Chondrocyte (in vitro differentiated cells): ENCODE measurements at regions not wholly inside any gene's neighbourhood (a gene's known extent, or its start where the extent isn't known, plus 50 kb on each side); places are given as distances from the start of the nearest gene placed in this dataset.
A peak's percentile ranks its signal among the peaks of the same experiment; 100 is the strongest.
"Not testable (repeated sequence)": the region's sequence is repeated elsewhere in the genome, so short reads cannot be mapped to it uniquely, and the experiment has no call there.

Experiments used
- DNase-seq: peaks from one replicate; pipeline ENCODE4 v3.0.0; 2021; ENCODE audit warnings: mixed read lengths, low spot score
- H3K27ac Mint-ChIP-seq: one replicate; pipeline ENCODE4 v1.8.0; 2021; ENCODE audit warnings: mild to moderate bottlenecking, moderate library complexity, mixed read lengths; ENCODE audit not compliant: unreplicated experiment
- H3K27me3 Mint-ChIP-seq: 2 replicates; pipeline ENCODE4 v1.8.0; 2021; ENCODE audit warnings: low read depth, mixed read lengths
- H3K36me3 Mint-ChIP-seq: 2 replicates; pipeline ENCODE4 v1.8.0; 2021; ENCODE audit warnings: low read depth, mixed read lengths
- H3K4me1 Mint-ChIP-seq: 2 replicates; pipeline ENCODE4 v1.8.0; 2021; ENCODE audit warnings: low read depth, mild to moderate bottlenecking, mixed read lengths
- H3K4me3 Mint-ChIP-seq: one replicate; pipeline ENCODE4 v1.8.0; 2021; ENCODE audit warnings: mild to moderate bottlenecking, moderate library complexity, mixed read lengths; ENCODE audit not compliant: unreplicated experiment
- H3K9me3 Mint-ChIP-seq: 2 replicates; pipeline ENCODE4 v1.8.0; 2021; ENCODE audit warnings: low read depth, mixed read lengths
- CTCF ChIP-seq: fragments of 200-600 bp; sonication (generic); IDR thresholded peaks from 2 replicates; pipeline ENCODE4 v1.5.0; 2021; ENCODE audit warnings: antibody characterized with exemption, mild to moderate bottlenecking, moderate library complexity

- H3K36me3 Mint-ChIP-seq, H3K27me3 Mint-ChIP-seq, H3K27ac Mint-ChIP-seq, DNase-seq, H3K4me1 Mint-ChIP-seq, H3K4me3 Mint-ChIP-seq, H3K9me3 Mint-ChIP-seq: not testable (repeated sequence)
Observed at GRCh38 chr9:39674437-39675210, 319.2 kb downstream of the SPATA31A1 start.

GRCh38 chr9:39675211-39675553 lies 319.7 kb downstream of the SPATA31A1 start:
- not testable (repeated sequence) for H3K4me3 Mint-ChIP-seq, H3K36me3 Mint-ChIP-seq, H3K9me3 Mint-ChIP-seq, H3K4me1 Mint-ChIP-seq, H3K27ac Mint-ChIP-seq, DNase-seq, H3K27me3 Mint-ChIP-seq

- not testable (repeated sequence) for H3K36me3 Mint-ChIP-seq, H3K4me3 Mint-ChIP-seq, H3K9me3 Mint-ChIP-seq, H3K27ac Mint-ChIP-seq, DNase-seq, H3K27me3 Mint-ChIP-seq, H3K4me1 Mint-ChIP-seq
Observed at GRCh38 chr9:39678534-39679263, 323.2 kb downstream of the SPATA31A1 start.

GRCh38 chr9:39680694-39681401 lies 325.4 kb downstream of the SPATA31A1 start:
- H3K4me1 Mint-ChIP-seq, H3K9me3 Mint-ChIP-seq, H3K36me3 Mint-ChIP-seq, H3K4me3 Mint-ChIP-seq, DNase-seq, H3K27ac Mint-ChIP-seq, H3K27me3 Mint-ChIP-seq: not testable (repeated sequence)

- H3K27me3 Mint-ChIP-seq, H3K27ac Mint-ChIP-seq, DNase-seq, H3K4me1 Mint-ChIP-seq, H3K4me3 Mint-ChIP-seq, H3K9me3 Mint-ChIP-seq, H3K36me3 Mint-ChIP-seq: not testable (repeated sequence)
Observed at GRCh38 chr9:39728862-39729261, 373.4 kb downstream of the SPATA31A1 start.

- not testable (repeated sequence) for H3K27me3 Mint-ChIP-seq, H3K9me3 Mint-ChIP-seq, H3K4me1 Mint-ChIP-seq, H3K4me3 Mint-ChIP-seq, DNase-seq, H3K36me3 Mint-ChIP-seq, H3K27ac Mint-ChIP-seq
Observed at GRCh38 chr9:39744898-39745297, 389.4 kb downstream of the SPATA31A1 start.

- not testable (repeated sequence) for H3K4me1 Mint-ChIP-seq, H3K27me3 Mint-ChIP-seq, H3K4me3 Mint-ChIP-seq, H3K36me3 Mint-ChIP-seq, DNase-seq, H3K9me3 Mint-ChIP-seq, H3K27ac Mint-ChIP-seq
Observed at GRCh38 chr9:39775570-39775969, 420.1 kb downstream of the SPATA31A1 start.

GRCh38 chr9:39791356-39791755 lies 435.9 kb downstream of the SPATA31A1 start:
- TF ChIP-seq CTCF: peak; percentile 50
- H3K27me3 Mint-ChIP-seq, H3K36me3 Mint-ChIP-seq, H3K27ac Mint-ChIP-seq, H3K9me3 Mint-ChIP-seq, DNase-seq, H3K4me3 Mint-ChIP-seq, H3K4me1 Mint-ChIP-seq: not testable (repeated sequence)

- H3K4me1 Mint-ChIP-seq, DNase-seq, H3K9me3 Mint-ChIP-seq, H3K4me3 Mint-ChIP-seq, H3K36me3 Mint-ChIP-seq, H3K27me3 Mint-ChIP-seq, H3K27ac Mint-ChIP-seq: not testable (repeated sequence)
Observed at GRCh38 chr9:39797935-39798334, 442.5 kb downstream of the SPATA31A1 start.

- not testable (repeated sequence) for H3K27me3 Mint-ChIP-seq, H3K36me3 Mint-ChIP-seq, H3K9me3 Mint-ChIP-seq, H3K4me3 Mint-ChIP-seq, H3K27ac Mint-ChIP-seq, H3K4me1 Mint-ChIP-seq
- DNase-seq: peak; percentile 87
Observed at GRCh38 chr9:39799252-39799651, 443.8 kb downstream of the SPATA31A1 start.

GRCh38 chr9:39802561-39802960 lies 447.1 kb downstream of the SPATA31A1 start:
- DNase-seq, H3K4me3 Mint-ChIP-seq, H3K27me3 Mint-ChIP-seq, H3K36me3 Mint-ChIP-seq, H3K9me3 Mint-ChIP-seq, H3K27ac Mint-ChIP-seq, H3K4me1 Mint-ChIP-seq: not testable (repeated sequence)
